ENCODE measurements at regions not wholly inside any gene's neighbourhood (a gene's known extent, or its start where the extent isn't known, plus 50 kb on each side); places are given as distances from the start of the nearest gene placed in this dataset.

DNA sequence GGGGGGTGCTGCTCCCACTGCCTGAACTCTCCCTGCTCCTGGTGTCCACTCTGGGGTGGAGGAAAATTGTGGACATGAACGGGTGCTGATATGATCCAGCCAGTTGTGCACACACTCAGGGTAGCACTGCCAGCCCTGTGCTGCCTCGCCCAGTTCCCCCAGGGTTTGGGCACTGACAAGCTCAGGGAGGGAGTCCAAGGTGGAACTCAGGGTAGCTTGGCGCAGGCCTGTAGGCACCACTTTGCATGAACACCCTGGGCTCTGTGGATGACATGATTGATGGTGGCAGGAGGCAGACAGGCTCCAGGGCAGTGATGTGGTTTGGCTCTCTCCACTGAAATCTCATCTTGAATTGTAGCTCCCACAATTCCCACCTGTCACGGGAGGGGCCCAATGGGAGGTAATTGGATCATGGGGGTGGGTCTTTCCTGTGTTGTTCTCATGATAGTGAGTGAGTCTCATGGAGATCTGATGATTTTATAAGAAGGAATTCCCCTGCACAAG, 572.0 kb upstream of the PABPC4L start:
- TF ChIP-seq, protein P1, sequence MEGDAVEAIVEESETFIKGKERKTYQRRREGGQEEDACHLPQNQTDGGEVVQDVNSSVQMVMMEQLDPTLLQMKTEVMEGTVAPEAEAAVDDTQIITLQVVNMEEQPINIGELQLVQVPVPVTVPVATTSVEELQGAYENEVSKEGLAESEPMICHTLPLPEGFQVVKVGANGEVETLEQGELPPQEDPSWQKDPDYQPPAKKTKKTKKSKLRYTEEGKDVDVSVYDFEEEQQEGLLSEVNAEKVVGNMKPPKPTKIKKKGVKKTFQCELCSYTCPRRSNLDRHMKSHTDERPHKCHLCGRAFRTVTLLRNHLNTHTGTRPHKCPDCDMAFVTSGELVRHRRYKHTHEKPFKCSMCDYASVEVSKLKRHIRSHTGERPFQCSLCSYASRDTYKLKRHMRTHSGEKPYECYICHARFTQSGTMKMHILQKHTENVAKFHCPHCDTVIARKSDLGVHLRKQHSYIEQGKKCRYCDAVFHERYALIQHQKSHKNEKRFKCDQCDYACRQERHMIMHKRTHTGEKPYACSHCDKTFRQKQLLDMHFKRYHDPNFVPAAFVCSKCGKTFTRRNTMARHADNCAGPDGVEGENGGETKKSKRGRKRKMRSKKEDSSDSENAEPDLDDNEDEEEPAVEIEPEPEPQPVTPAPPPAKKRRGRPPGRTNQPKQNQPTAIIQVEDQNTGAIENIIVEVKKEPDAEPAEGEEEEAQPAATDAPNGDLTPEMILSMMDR (conservative IDR thresholded peaks at IDR 0.05 in 1 of 2, IDR thresholded peaks at IDR 0.05 in 1 of 2; ENCODE audit: extremely low read depth in 1 of 2, insufficient read depth in 1 of 2, low read depth in 1 of 2, low read length in 2 of 2): no peak
- TF ChIP-seq EZH2 (IDR thresholded peaks at IDR 0.05; ENCODE audit: borderline replicate concordance, low read length): no peak

All from mammary epithelial cell (primary cell).